Naive thymus-derived CD8-positive, alpha-beta T cell (primary cell): ENCODE measurements at regions not wholly inside any gene's neighbourhood (a gene's known extent, or its start where the extent isn't known, plus 50 kb on each side); places are given as distances from the start of the nearest gene placed in this dataset.

Experiments used
- ATAC-seq, 2 donors: fragments of 150-1000 bp; cut with Tn5 transposase in 1 of 2; sonication (Bioruptor Pico), chemical (Tn5 transposase) in 1 of 2; 1 replicate in 1 of 2; 2 replicates in 1 of 2; pipeline ENCODE4 v1.10.0; 2021; ENCODE audit warnings: mild to moderate bottlenecking in 2 of 2, moderate library complexity in 2 of 2
- POLR2A ChIA-PET: fragments of 350-600 bp; sonication (Branson Sonifier 250); formaldehyde crosslinking; loops from one replicate; lab custom pipeline; 2021; ENCODE audit warnings: antibody characterized with exemption; lab: Charles Lee
- DNase-seq, 10 donors: peaks; one replicate each; pipeline versions ENCODE4 v3.0.0 to v3.0.0-alpha.2; 2020 to 2022
- H3K27ac Mint-ChIP-seq, 10 donors: one replicate each; pipeline ENCODE4 v1.8.0; 2020 to 2022; ENCODE audit warnings: mild to moderate bottlenecking in 10 of 10, mixed read lengths in 10 of 10, moderate library complexity in 4 of 10, inconsistent platforms in 1 of 10
- H3K27me3 Mint-ChIP-seq, 5 donors: one replicate each; pipeline ENCODE4 v1.8.0; 2021 to 2022; ENCODE audit warnings: mixed read lengths in 5 of 5
- H3K36me3 Mint-ChIP-seq, 3 donors: one replicate each; pipeline ENCODE4 v1.8.0; 2020 to 2022; ENCODE audit warnings: mixed read lengths in 3 of 3, mild to moderate bottlenecking in 2 of 3, inconsistent platforms in 1 of 3
- H3K4me1 Mint-ChIP-seq, 4 donors: one replicate each; pipeline ENCODE4 v1.8.0; 2021 to 2022; ENCODE audit warnings: mixed read lengths in 4 of 4
- H3K4me3 Mint-ChIP-seq, 10 donors: one replicate each; pipeline ENCODE4 v1.8.0; 2020 to 2022; ENCODE audit warnings: mild to moderate bottlenecking in 10 of 10, mixed read lengths in 10 of 10, moderate library complexity in 6 of 10, inconsistent platforms in 1 of 10
- H3K9me3 Mint-ChIP-seq, 9 donors: one replicate each; pipeline ENCODE4 v1.8.0; 2020 to 2022; ENCODE audit warnings: mixed read lengths in 9 of 9, mild to moderate bottlenecking in 3 of 9, inconsistent platforms in 1 of 9, moderate library complexity in 1 of 9

DNA sequence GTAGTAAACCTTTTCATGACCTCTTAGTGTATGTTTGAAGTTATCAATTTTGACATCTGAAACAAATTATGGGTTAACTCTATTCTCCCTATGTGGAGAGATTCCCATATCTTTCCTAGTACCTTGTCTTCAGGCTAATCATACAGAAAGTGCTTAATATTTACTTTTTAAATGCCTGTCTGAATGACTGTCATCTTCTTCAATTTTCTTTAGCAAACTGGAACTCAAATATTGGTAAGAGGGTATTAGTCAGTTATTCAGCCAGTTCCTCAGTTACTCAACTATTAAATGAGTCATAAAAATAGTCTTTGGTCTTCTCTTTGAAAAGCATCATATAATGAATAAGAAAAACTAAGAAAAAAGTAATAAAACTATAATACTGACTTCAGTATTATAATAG is 1038.0 kb upstream of the PIK3C3 start:
- Mint-ChIP-seq H3K4me1 (no peaks in the 10 kb centered on the region), H3K9me3 (peaks cover 4 to 23% (median 7%) of the 10 kb centered on the region in 9 donors), H3K27ac (no peak overlapping the region), H3K36me3 (no peaks in the 10 kb centered on the region), H3K4me3 (no peak overlapping the region), H3K27me3 (no peaks in the 10 kb centered on the region)
- POLR2A ChIA-PET = no interaction called here
- ATAC-seq = no peak
- DNase-seq = no peak

DNA sequence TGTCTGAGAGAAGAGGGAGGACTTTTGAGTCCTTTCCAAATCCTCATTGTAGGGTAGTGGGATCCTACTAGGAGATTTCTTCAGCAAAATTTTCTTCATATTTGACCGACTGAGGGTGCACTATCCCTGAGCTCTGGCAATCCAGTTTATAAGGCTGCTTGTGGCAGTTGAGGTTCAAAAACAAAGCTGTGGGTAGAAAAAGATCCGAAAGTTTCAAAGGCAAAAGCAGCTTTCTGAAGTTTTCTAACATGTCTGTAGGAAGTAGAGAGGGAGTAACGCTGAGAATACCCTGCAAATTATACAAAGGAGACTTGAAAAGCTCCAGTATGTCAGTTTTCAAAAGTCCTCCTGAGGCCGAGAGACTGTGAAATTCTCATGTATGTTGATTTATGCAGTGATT is 1039.3 kb upstream of the PIK3C3 start:
- H3K36me3 Mint-ChIP-seq = no peaks in the 10 kb centered on the region
- H3K27me3 Mint-ChIP-seq = no peaks in the 10 kb centered on the region

DNA sequence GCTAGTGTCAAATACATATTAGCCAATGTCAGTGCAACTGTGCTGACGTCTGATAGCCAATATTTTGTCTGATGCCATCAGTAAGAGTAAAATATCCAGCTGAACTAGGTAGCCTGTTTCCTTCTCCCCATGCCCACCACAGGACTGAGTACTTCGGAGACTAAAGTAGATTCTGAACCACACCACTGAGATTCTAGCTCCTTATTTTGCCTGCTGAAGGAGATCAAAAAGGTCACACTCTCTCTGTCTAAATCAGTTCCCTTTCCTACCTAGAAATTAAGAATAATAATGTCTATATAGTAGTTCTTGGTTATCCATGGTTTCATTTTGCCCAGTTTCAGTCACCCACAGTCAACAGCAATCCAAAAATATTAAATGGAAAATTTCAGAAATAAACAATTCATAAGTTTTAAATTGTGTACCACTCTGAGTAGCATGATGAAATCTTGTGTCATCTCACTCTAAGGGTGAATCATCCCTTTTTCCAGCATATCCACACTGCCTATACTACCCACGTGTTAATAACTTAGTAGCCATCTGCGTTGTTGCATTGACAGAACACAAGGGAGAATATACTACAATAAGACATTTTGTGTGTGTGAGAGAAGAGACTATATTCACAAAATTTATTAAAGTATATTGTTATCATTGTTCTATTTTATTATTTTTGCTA is 1043.3 kb upstream of the PIK3C3 start:
- no peaks in the 10 kb centered on the region for H3K36me3 Mint-ChIP-seq
- H3K27ac Mint-ChIP-seq = no peak overlapping the region
- DNase-seq (no peak), ATAC-seq (no peak)
- no peak overlapping the region for H3K4me3 Mint-ChIP-seq
- no peaks in the 10 kb centered on the region for H3K27me3 Mint-ChIP-seq
- no peaks in the 10 kb centered on the region for H3K4me1 Mint-ChIP-seq
- H3K9me3 Mint-ChIP-seq = peaks cover 0 to 18% (median 12%) of the 10 kb centered on the region in 9 donors
- POLR2A ChIA-PET = no interaction called here

More for the DNA sequence above, 1039.3 kb upstream of the PIK3C3 start:
- DNase-seq (no peak), ATAC-seq (no peak)
- Mint-ChIP-seq H3K27ac (no peak overlapping the region), H3K4me3 (no peak overlapping the region), H3K4me1 (no peaks in the 10 kb centered on the region), H3K9me3 (peaks cover 0 to 23% (median 9%) of the 10 kb centered on the region in 9 donors)
- POLR2A ChIA-PET = no interaction called here

DNA sequence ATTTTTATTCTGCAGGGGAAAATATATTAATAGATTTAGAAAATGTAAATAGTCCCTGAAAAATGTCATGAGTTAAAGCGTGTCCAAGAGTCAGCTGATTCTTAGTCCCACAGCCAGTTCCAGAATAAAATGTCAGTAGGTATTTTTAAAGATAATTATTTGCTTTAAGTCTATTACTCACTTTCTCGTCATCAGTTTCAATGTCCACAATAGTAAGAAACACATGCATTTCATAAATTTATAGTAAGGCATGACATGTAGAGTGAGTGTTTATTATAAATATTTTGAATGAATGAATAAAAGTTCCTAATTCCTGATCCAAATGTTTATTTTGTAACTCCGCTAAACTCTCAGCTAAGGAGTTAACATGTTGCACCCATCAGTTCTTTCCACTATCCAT is 1044.0 kb upstream of the PIK3C3 start:
- POLR2A ChIA-PET = no interaction called here

DNA sequence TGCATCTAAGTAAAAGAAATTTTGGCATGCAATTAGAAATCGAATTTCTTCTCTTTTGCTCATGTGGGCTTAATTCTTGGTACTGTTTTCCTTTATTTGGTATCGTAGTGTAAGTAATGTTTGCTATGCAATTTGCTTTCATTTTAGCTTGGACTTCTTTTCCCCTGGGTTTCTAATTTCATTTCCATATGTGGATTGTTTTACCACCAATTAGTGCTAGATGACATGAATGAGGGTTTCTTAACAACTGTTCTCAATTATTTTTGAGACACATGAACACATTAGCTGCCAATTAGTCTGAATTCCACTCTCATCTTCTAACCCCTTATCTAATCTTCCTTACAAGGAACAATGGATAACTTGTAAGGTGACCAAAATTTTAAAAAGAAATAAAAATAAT is 1047.2 kb upstream of the PIK3C3 start:
- no peak overlapping the region for H3K4me3 Mint-ChIP-seq

More for the DNA sequence above, 1044.0 kb upstream of the PIK3C3 start:
- DNase-seq = no peak
- no peak overlapping the region for H3K27ac Mint-ChIP-seq
- H3K36me3 Mint-ChIP-seq = no peaks in the 10 kb centered on the region
- no peak overlapping the region for H3K4me3 Mint-ChIP-seq
- no peaks in the 10 kb centered on the region for H3K27me3 Mint-ChIP-seq
- ATAC-seq = no peak
- H3K4me1 Mint-ChIP-seq = no peaks in the 10 kb centered on the region
- H3K9me3 Mint-ChIP-seq = peaks cover 0 to 14% (median 9%) of the 10 kb centered on the region in 9 donors

DNA sequence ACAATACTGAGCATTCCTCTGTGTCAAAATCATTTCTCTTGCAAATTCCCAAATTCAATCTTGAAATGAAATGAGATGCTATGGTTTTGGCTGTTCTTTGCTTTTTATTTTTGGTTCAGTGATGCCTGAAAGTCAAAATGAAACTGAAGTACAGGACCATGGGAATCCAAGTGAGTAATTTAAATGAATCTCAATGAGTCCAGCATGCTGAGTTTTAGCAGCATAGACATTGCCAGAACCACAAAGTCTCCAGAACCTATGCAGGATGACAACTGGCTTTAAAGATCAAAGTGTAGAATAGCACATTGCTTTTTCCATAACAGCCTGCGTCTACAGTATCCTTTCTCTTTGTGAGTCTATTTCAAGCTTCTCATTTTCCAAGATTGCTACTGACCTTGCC is 1050.7 kb upstream of the PIK3C3 start:
- ATAC-seq (no peak), DNase-seq (no peak)
- POLR2A ChIA-PET = no interaction called here
- no peaks in the 10 kb centered on the region for H3K27me3 Mint-ChIP-seq
- no peaks in the 10 kb centered on the region for H3K36me3 Mint-ChIP-seq
- no peaks in the 10 kb centered on the region for H3K4me1 Mint-ChIP-seq
- no peak overlapping the region for H3K4me3 Mint-ChIP-seq
- peaks cover 0 to 18% (median 4%) of the 10 kb centered on the region in 9 donors for H3K9me3 Mint-ChIP-seq
- H3K27ac Mint-ChIP-seq = no peak overlapping the region

More for the DNA sequence above, 1047.2 kb upstream of the PIK3C3 start:
- peaks cover 0 to 11% (median 4%) of the 10 kb centered on the region in 9 donors for H3K9me3 Mint-ChIP-seq
- no peak for ATAC-seq
- DNase-seq = no peak
- H3K36me3 Mint-ChIP-seq = no peaks in the 10 kb centered on the region
- POLR2A ChIA-PET = no interaction called here
- no peak overlapping the region for H3K27ac Mint-ChIP-seq
- H3K4me1 Mint-ChIP-seq = no peaks in the 10 kb centered on the region
- H3K27me3 Mint-ChIP-seq = no peaks in the 10 kb centered on the region

DNA sequence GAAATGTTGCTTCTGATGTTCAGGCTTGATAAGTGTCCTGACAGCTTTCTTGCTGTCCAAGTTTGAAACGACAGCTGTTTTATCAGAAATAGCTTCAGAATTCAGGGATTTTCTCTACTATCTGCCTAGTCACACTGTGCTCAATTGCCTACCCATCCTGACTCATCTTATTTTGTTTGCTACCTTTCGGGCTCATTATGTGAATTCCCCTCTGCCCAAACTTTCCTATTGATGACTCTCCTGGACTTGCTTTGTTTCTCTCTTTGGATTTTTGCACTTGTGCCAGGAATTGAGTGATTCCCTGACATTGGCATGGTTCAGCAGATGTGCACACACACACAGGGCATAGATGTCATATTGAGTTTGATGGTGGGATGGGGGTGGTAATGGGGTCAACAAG is 1052.6 kb upstream of the PIK3C3 start:
- no peak overlapping the region for H3K27ac Mint-ChIP-seq
- ATAC-seq (no peak), DNase-seq (no peak)
- no peaks in the 10 kb centered on the region for H3K36me3 Mint-ChIP-seq
- POLR2A ChIA-PET = no interaction called here
- H3K9me3 Mint-ChIP-seq = peaks cover 0 to 24% (median 2%) of the 10 kb centered on the region in 9 donors
- H3K27me3 Mint-ChIP-seq = no peaks in the 10 kb centered on the region
- H3K4me3 Mint-ChIP-seq = no peak overlapping the region
- no peaks in the 10 kb centered on the region for H3K4me1 Mint-ChIP-seq

DNA sequence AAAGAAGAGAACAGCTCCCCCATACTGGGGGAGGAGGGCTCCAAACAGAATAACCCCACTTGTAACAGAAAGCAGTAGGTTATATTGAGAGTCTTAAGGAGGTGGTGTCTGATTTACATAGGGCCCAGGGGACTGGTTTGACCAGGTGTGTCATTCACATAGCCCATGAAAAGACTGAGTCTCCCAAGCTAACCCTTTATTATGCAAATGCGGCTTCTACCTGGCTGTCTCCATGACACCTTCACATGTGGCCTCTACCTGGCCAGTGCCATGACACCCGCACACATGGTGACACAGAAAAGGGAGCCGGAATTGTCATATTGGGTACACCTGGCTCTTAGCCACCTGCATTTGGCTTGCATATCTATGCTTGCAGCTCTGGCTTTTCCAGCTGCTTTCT is 1057.2 kb upstream of the PIK3C3 start:
- ATAC-seq (no peak), DNase-seq (no peak)
- Mint-ChIP-seq H3K27ac (no peak overlapping the region), H3K27me3 (no peaks in the 10 kb centered on the region), H3K9me3 (peaks cover 0 to 53% (median 7%) of the 10 kb centered on the region in 9 donors), H3K4me1 (no peaks in the 10 kb centered on the region), H3K4me3 (no peak overlapping the region), H3K36me3 (no peaks in the 10 kb centered on the region)
- POLR2A ChIA-PET = no interaction called here

DNA sequence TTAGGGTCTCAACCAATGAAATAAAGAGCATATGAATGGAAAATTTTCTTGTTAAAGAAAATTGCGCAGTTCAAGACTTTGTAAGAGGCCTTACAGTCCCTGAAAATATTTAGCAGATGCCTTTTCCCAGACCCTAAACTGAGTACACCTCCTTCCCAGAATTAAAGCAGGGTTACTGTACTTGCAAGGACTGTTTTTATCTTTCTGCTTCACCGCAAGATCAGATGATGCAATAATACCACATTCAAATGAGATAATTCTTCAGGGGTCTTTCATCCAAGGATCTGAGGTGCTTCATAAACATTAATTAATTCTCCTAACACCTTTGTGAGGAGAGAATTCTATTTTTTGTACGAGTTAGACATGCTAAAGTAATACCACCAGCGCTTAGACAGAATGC is 1071.8 kb upstream of the PIK3C3 start:
- no peak for ATAC-seq
- POLR2A ChIA-PET = no interaction called here
- H3K4me3 Mint-ChIP-seq = no peak overlapping the region
- H3K4me1 Mint-ChIP-seq = no peaks in the 10 kb centered on the region
- DNase-seq = no peak
- peaks cover 0 to 11% (median 3%) of the 10 kb centered on the region in 9 donors for H3K9me3 Mint-ChIP-seq
- no peaks in the 10 kb centered on the region for H3K36me3 Mint-ChIP-seq
- no peaks in the 10 kb centered on the region for H3K27me3 Mint-ChIP-seq
- no peak overlapping the region for H3K27ac Mint-ChIP-seq

DNA sequence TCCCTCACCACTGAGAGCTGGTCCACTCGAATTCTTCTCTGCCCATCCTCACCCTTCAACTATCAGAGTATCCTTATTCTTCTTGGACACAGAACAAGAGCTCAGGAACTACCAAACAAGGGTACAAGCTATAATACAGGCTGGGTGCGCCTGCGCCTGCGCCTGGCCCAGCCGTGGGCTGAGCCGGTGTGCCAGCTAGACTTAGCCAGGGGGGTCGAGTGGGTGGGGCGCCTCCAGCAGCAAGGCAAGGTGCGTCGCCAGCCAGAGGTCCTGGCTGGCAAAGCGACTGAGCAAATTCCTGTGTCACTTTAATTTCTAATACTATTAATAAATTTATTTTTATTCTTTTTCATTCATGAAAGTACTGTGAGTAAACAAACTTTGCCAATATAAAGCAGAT is 1072.6 kb upstream of the PIK3C3 start:
- peaks cover 0 to 11% (median 4%) of the 10 kb centered on the region in 9 donors for H3K9me3 Mint-ChIP-seq
- H3K27ac Mint-ChIP-seq = no peak overlapping the region
- no peak overlapping the region for H3K4me3 Mint-ChIP-seq
- no peaks in the 10 kb centered on the region for H3K27me3 Mint-ChIP-seq
- no peak for ATAC-seq
- no peaks in the 10 kb centered on the region for H3K4me1 Mint-ChIP-seq
- POLR2A ChIA-PET = no interaction called here
- no peaks in the 10 kb centered on the region for H3K36me3 Mint-ChIP-seq
- DNase-seq = no peak

DNA sequence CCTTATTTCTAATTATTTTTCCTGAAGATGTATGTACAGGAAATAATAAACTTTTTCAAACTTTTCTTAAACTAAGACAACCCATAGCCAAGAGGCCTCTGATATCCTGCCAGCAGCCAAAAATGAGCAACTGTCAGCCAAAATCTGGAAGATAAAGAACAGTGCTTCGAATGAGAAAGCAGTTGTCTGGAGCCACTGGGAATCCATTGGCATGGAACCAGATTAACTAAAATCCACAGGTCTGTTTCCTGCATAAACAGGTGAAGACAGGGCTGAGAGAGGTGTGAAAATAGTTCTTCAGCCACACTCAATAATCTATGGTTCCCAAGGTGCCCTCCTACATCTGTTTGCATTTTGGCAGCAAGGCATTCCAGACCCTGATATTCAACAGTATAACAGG is 1076.7 kb upstream of the PIK3C3 start:
- Mint-ChIP-seq H3K4me3 (no peak overlapping the region), H3K36me3 (no peaks in the 10 kb centered on the region), H3K27ac (no peak overlapping the region), H3K27me3 (no peaks in the 10 kb centered on the region), H3K4me1 (no peaks in the 10 kb centered on the region), H3K9me3 (peaks cover 0 to 17% (median 4%) of the 10 kb centered on the region in 9 donors)
- ATAC-seq (no peak), DNase-seq (no peak)
- POLR2A ChIA-PET = no interaction called here

DNA sequence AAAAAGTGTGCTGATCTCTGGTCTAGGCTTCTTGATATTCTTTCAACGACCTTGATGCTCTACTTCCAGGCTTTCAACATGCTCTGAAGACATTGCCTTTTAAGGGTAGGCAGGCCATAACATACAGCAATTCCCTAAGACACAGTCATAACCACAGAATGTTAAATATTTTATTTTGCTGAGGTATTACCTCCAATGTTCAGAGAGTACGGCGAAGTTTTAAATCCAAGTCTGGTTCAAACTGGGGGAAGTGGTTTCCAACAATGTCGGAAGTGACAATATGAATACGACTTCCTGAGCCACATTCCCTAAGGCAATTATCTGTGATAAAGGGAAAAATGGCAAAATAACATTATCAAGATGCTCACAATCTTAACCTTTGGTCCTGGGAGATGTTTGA is 1077.9 kb upstream of the PIK3C3 start:
- Mint-ChIP-seq H3K9me3 (peaks cover 0 to 15% (median 4%) of the 10 kb centered on the region in 9 donors), H3K36me3 (no peaks in the 10 kb centered on the region), H3K27me3 (no peaks in the 10 kb centered on the region), H3K27ac (no peak overlapping the region), H3K4me1 (no peaks in the 10 kb centered on the region), H3K4me3 (no peak overlapping the region)
- DNase-seq = no peak
- POLR2A ChIA-PET = no interaction called here
- no peak for ATAC-seq

DNA sequence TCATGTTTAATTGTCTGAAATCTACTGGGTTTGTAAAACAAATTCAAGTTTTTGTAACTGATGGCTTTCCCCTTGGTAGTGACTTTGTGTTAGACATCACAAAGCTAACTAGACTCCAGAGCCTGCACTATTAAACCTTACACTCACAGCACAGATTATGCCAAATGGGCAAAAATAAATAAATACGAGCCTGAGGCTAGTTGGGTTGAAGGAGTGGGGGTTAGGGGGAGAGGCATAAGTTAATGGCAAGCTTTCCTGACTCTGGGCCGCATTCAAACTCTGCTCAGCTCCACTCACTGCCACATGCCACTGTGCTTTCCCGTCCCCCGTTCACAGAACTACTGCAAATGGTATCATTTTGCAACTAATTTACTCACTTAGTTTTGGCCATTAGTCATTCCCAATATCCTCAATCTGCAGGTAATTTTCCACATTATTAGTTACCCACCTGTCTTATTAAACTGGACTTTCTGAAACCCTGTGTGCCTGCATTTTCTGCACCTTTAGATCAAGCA is 1079.9 kb upstream of the PIK3C3 start:
- Mint-ChIP-seq H3K9me3 (peaks cover 0 to 17% (median 8%) of the 10 kb centered on the region in 9 donors), H3K4me1 (no peaks in the 10 kb centered on the region), H3K4me3 (no peak overlapping the region), H3K27ac (no peak overlapping the region), H3K36me3 (no peaks in the 10 kb centered on the region), H3K27me3 (no peaks in the 10 kb centered on the region)
- POLR2A ChIA-PET = no interaction called here
- no peak for ATAC-seq
- no peak for DNase-seq

DNA sequence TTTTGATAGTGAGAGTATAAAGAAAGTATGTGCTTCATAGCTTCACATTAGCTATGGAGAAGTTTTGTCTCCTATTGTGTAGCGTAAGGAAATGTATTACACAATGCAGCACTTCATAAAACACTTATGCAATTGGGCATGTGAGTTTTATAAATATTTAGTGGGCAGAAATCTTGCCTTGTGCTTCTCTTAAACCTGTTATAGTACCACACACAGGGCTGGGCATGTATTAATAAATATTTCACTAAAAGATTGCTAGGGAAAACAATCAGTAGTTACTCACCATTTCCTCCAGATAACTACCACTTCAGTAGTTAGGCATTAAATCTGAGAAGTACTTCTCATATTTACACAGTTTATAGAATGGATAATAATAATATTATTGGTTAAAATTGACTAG is 1080.8 kb upstream of the PIK3C3 start:
- POLR2A ChIA-PET = no interaction called here
- Mint-ChIP-seq H3K27me3 (no peaks in the 10 kb centered on the region), H3K36me3 (no peaks in the 10 kb centered on the region), H3K9me3 (peaks cover 0 to 17% (median 8%) of the 10 kb centered on the region in 9 donors), H3K4me1 (no peaks in the 10 kb centered on the region), H3K4me3 (no peak overlapping the region), H3K27ac (no peak overlapping the region)
- DNase-seq (no peak), ATAC-seq (no peak)
